WTC11 (cell line): ENCODE measurements at regions not wholly inside any gene's neighbourhood (a gene's known extent, or its start where the extent isn't known, plus 50 kb on each side); places are given as distances from the start of the nearest gene placed in this dataset.

Experiments used
- ATAC-seq: fragments of 200-7000 bp; cut with Tn5 transposase; 2 replicates; pipeline ENCODE4 v1.10.0; 2021; ENCODE audit warnings: mild to moderate bottlenecking, moderate library complexity
- CTCF ChIA-PET: fragments of 300-600 bp; sonication (Branson Sonifier 250); formaldehyde crosslinking; loops from one replicate; lab custom pipeline; 2021; ENCODE audit warnings: antibody characterized with exemption; lab: Charles Lee
- POLR2A ChIA-PET: fragments of 350-600 bp; sonication (Branson Sonifier 250); formaldehyde crosslinking; loops from one replicate; lab custom pipeline; 2021; ENCODE audit warnings: antibody characterized with exemption; lab: Charles Lee
- DNase-seq: peaks from one replicate; pipeline ENCODE4 v3.0.0; 2021; ENCODE audit warnings: low spot score
- H3K27ac Mint-ChIP-seq: 2 replicates; pipeline ENCODE4 v1.8.0; 2021; ENCODE audit warnings: mixed read lengths
- H3K27me3 Mint-ChIP-seq: 2 replicates; pipeline ENCODE4 v1.8.0; 2021; ENCODE audit warnings: low read depth, mild to moderate bottlenecking, moderate library complexity, mixed read lengths
- H3K36me3 Mint-ChIP-seq: 2 replicates; pipeline ENCODE4 v1.8.0; 2021; ENCODE audit warnings: mixed read lengths
- H3K4me1 Mint-ChIP-seq: 2 replicates; pipeline ENCODE4 v1.8.0; 2022; ENCODE audit warnings: mixed read lengths
- H3K4me3 Mint-ChIP-seq: 2 replicates; pipeline ENCODE4 v1.8.0; 2021; ENCODE audit warnings: mild to moderate bottlenecking, moderate library complexity, mixed read lengths
- H3K9me3 Mint-ChIP-seq: 2 replicates; pipeline ENCODE4 v1.8.0; 2021; ENCODE audit warnings: mixed read lengths
- ERG ChIP-seq: fragments of 250-450 bp; sonication (Bioruptor Pico); IDR thresholded peaks from 2 replicates; pipeline ENCODE4 v1.8.0; 2021; ENCODE audit warnings: mild to moderate bottlenecking
- ETV6 ChIP-seq: sonication (generic); formaldehyde crosslinking; IDR thresholded peaks from 2 replicates; pipeline ENCODE4 v1.8.1; 2022; ENCODE audit warnings: mild to moderate bottlenecking, missing genetic modification reagents
- FOXJ3 ChIP-seq: sonication (generic); formaldehyde crosslinking; IDR thresholded peaks from 2 replicates; pipeline ENCODE4 v1.9.0; 2021; ENCODE audit warnings: missing genetic modification reagents, mild to moderate bottlenecking, borderline replicate concordance
- GABPB1 ChIP-seq: sonication (generic); formaldehyde crosslinking; IDR thresholded peaks from 2 replicates; pipeline ENCODE4 v1.8.1; 2023; ENCODE audit warnings: mild to moderate bottlenecking, missing genetic modification reagents
- IRF1 ChIP-seq: sonication (generic); formaldehyde crosslinking; IDR thresholded peaks from 2 replicates; pipeline ENCODE4 v1.8.0; 2023; ENCODE audit warnings: missing genetic modification reagents
- MXD4 ChIP-seq: fragments of 250-450 bp; sonication (Bioruptor Pico); IDR thresholded peaks from 2 replicates; pipeline ENCODE4 v1.8.0; 2021; ENCODE audit warnings: mild to moderate bottlenecking, moderate library complexity, borderline replicate concordance
- NFE2L1 ChIP-seq: sonication (generic); formaldehyde crosslinking; IDR thresholded peaks from 2 replicates; pipeline ENCODE4 v1.8.1; 2023; ENCODE audit warnings: missing genetic modification reagents
- NFYB ChIP-seq: sonication (generic); formaldehyde crosslinking; conservative IDR thresholded peaks from 2 replicates; pipeline ENCODE4 v1.8.0; 2022; ENCODE audit warnings: low read depth, missing genetic modification reagents
- NR3C1 ChIP-seq: sonication (generic); formaldehyde crosslinking; conservative IDR thresholded peaks from 2 replicates; pipeline ENCODE4 v1.8.1; 2023; ENCODE audit warnings: low read depth, mild to moderate bottlenecking, missing genetic modification reagents
- PRRX2 ChIP-seq: fragments of 250-450 bp; sonication (Bioruptor Pico); IDR thresholded peaks from 2 replicates; pipeline ENCODE4 v1.8.0; 2021; ENCODE audit warnings: mild to moderate bottlenecking
- SMAD3 ChIP-seq: sonication (generic); formaldehyde crosslinking; IDR thresholded peaks from 2 replicates; pipeline ENCODE4 v1.8.0; 2022; ENCODE audit warnings: missing genetic modification reagents, mild to moderate bottlenecking, borderline replicate concordance
- SMAD4 ChIP-seq: sonication (generic); formaldehyde crosslinking; IDR thresholded peaks from 2 replicates; pipeline ENCODE4 v1.8.0; 2022; ENCODE audit warnings: mild to moderate bottlenecking, missing genetic modification reagents
- TEAD1 ChIP-seq: sonication (generic); formaldehyde crosslinking; IDR thresholded peaks from 2 replicates; pipeline ENCODE4 v1.8.0; 2022; ENCODE audit warnings: mild to moderate bottlenecking, missing genetic modification reagents
- ZNF219 ChIP-seq: sonication (generic); formaldehyde crosslinking; IDR thresholded peaks from 2 replicates; pipeline ENCODE4 v1.8.0; 2023; ENCODE audit warnings: missing genetic modification reagents, mild to moderate bottlenecking, borderline replicate concordance
- ZNF232 ChIP-seq: sonication (generic); formaldehyde crosslinking; IDR thresholded peaks from 2 replicates; pipeline ENCODE4 v1.8.0; 2022; ENCODE audit warnings: mild to moderate bottlenecking, missing genetic modification reagents
- TF ChIP-seq, protein P1 (sequence below): sonication (generic); formaldehyde crosslinking; IDR thresholded peaks from 2 replicates; pipeline ENCODE4 v1.8.1; 2022; ENCODE audit warnings: mild to moderate bottlenecking, moderate library complexity, missing genetic modification reagents
- TF ChIP-seq, protein P2 (sequence below): sonication (generic); formaldehyde crosslinking; conservative IDR thresholded peaks from 2 replicates; pipeline ENCODE4 v1.8.1; 2023; ENCODE audit warnings: mild to moderate bottlenecking, low read depth, missing genetic modification reagents, moderate library complexity
- TF ChIP-seq, protein P3 (sequence below): sonication (generic); formaldehyde crosslinking; IDR thresholded peaks from 2 replicates; pipeline ENCODE4 v1.8.1; 2023; ENCODE audit warnings: mild to moderate bottlenecking, missing genetic modification reagents, moderate library complexity
- TF ChIP-seq, protein P4 (sequence below): sonication (generic); formaldehyde crosslinking; IDR thresholded peaks from 2 replicates; pipeline ENCODE4 v1.8.1; 2022; ENCODE audit warnings: low read depth, mild to moderate bottlenecking, moderate library complexity, missing genetic modification reagents, borderline replicate concordance

- Mint-ChIP-seq H3K4me3 (no peak overlapping the region), H3K4me1 (no peaks in the 10 kb centered on the region), H3K9me3 (no peaks in the 10 kb centered on the region), H3K27me3 (no peaks in the 10 kb centered on the region), H3K36me3 (no peaks in the 10 kb centered on the region), H3K27ac (no peak overlapping the region)
- ATAC-seq (no peak), DNase-seq (no peak)
- ChIA-PET CTCF (no interaction called here), POLR2A (no interaction called here)
- TF ChIP-seq SMAD3 (CRISPR knock-in tag): no peak
Measured at GRCh38 chr19:30152510-30153291, 210.7 kb downstream of the URI1 start.

GRCh38 chr19:30153326-30154210 lies 211.5 kb downstream of the URI1 start:
- TF ChIP-seq, protein P1, sequence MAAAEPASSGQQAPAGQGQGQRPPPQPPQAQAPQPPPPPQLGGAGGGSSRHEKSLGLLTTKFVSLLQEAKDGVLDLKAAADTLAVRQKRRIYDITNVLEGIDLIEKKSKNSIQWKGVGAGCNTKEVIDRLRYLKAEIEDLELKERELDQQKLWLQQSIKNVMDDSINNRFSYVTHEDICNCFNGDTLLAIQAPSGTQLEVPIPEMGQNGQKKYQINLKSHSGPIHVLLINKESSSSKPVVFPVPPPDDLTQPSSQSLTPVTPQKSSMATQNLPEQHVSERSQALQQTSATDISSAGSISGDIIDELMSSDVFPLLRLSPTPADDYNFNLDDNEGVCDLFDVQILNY: no peak
- TF ChIP-seq, protein P2, sequence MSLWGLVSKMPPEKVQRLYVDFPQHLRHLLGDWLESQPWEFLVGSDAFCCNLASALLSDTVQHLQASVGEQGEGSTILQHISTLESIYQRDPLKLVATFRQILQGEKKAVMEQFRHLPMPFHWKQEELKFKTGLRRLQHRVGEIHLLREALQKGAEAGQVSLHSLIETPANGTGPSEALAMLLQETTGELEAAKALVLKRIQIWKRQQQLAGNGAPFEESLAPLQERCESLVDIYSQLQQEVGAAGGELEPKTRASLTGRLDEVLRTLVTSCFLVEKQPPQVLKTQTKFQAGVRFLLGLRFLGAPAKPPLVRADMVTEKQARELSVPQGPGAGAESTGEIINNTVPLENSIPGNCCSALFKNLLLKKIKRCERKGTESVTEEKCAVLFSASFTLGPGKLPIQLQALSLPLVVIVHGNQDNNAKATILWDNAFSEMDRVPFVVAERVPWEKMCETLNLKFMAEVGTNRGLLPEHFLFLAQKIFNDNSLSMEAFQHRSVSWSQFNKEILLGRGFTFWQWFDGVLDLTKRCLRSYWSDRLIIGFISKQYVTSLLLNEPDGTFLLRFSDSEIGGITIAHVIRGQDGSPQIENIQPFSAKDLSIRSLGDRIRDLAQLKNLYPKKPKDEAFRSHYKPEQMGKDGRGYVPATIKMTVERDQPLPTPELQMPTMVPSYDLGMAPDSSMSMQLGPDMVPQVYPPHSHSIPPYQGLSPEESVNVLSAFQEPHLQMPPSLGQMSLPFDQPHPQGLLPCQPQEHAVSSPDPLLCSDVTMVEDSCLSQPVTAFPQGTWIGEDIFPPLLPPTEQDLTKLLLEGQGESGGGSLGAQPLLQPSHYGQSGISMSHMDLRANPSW: no peak
- TF ChIP-seq IRF1 (CRISPR knock-in tag) (no peak), NR3C1 (CRISPR knock-in tag) (no peak), ETV6 (CRISPR knock-in tag) (no peak), ZNF232 (CRISPR knock-in tag) (no peak)
- H3K27me3 Mint-ChIP-seq: no peaks in the 10 kb centered on the region

GRCh38 chr19:30154410-30154809 lies 212.4 kb downstream of the URI1 start:
- no peak overlapping the region for H3K27ac Mint-ChIP-seq
- POLR2A ChIA-PET: no interaction called here
- DNase-seq (no peak), ATAC-seq (no peak)
- no peaks in the 10 kb centered on the region for H3K27me3 Mint-ChIP-seq
- no peaks in the 10 kb centered on the region for H3K36me3 Mint-ChIP-seq
- H3K4me1 Mint-ChIP-seq: no peaks in the 10 kb centered on the region
- H3K9me3 Mint-ChIP-seq: no peaks in the 10 kb centered on the region
- H3K4me3 Mint-ChIP-seq: no peak overlapping the region
- CTCF ChIA-PET: interaction anchor here (1.1 kb wide), 1 partner anchor 48 kb away, joined by 3 read pairs; no protein-coding TSS in a partner anchor
- TF ChIP-seq FOXJ3 (CRISPR knock-in tag) (no peak), TEAD1 (no peak), NFYB (CRISPR knock-in tag) (no peak), GABPB1 (CRISPR knock-in tag) (no peak), ERG (CRISPR knock-in tag) (no peak), NFE2L1 (CRISPR knock-in tag) (no peak), SMAD4 (no peak), SMAD3 (CRISPR knock-in tag) (no peak), MXD4 (CRISPR knock-in tag) (no peak), ZNF219 (CRISPR knock-in tag) (no peak), PRRX2 (CRISPR knock-in tag) (no peak)
- TF ChIP-seq, protein P2: no peak
- TF ChIP-seq, protein P3, sequence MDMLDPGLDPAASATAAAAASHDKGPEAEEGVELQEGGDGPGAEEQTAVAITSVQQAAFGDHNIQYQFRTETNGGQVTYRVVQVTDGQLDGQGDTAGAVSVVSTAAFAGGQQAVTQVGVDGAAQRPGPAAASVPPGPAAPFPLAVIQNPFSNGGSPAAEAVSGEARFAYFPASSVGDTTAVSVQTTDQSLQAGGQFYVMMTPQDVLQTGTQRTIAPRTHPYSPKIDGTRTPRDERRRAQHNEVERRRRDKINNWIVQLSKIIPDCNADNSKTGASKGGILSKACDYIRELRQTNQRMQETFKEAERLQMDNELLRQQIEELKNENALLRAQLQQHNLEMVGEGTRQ (CRISPR knock-in tag): no peak
- TF ChIP-seq, protein P4, sequence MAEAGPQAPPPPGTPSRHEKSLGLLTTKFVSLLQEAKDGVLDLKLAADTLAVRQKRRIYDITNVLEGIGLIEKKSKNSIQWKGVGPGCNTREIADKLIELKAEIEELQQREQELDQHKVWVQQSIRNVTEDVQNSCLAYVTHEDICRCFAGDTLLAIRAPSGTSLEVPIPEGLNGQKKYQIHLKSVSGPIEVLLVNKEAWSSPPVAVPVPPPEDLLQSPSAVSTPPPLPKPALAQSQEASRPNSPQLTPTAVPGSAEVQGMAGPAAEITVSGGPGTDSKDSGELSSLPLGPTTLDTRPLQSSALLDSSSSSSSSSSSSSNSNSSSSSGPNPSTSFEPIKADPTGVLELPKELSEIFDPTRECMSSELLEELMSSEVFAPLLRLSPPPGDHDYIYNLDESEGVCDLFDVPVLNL (CRISPR knock-in tag): no peak

More at GRCh38 chr19:30153326-30154210, 211.5 kb downstream of the URI1 start:
- POLR2A ChIA-PET: no interaction called here
- Mint-ChIP-seq H3K9me3 (no peaks in the 10 kb centered on the region), H3K4me1 (no peaks in the 10 kb centered on the region), H3K36me3 (no peaks in the 10 kb centered on the region), H3K27ac (no peak overlapping the region), H3K4me3 (no peak overlapping the region)
- ATAC-seq (no peak), DNase-seq (no peak)
- CTCF ChIA-PET: interaction anchor here (0.6 to 1.1 kb wide), 2 partner anchors 49 to 108 kb away, joined by 3 read pairs; no protein-coding TSS in a partner anchor
